OCI-LY3 (cell line): ENCODE measurements at regions not wholly inside any gene's neighbourhood (a gene's known extent, or its start where the extent isn't known, plus 50 kb on each side); places are given as distances from the start of the nearest gene placed in this dataset.

Experiments used
- CTCF ChIP-seq: fragments of 200-600, 300-600 bp; sonication (generic); IDR thresholded peaks from 2 replicates; pipeline ENCODE4 v1.5.1; 2014; ENCODE audit warnings: antibody characterized with exemption, low read length, low read depth
- EZH2phosphoT487 ChIP-seq: fragments of 200-600 bp; shearing (Covaris generic); IDR thresholded peaks from 2 replicates; pipeline ENCODE4 v1.6.1; 2018; ENCODE audit warnings: antibody characterized with exemption, mixed run types, low read depth

DNA sequence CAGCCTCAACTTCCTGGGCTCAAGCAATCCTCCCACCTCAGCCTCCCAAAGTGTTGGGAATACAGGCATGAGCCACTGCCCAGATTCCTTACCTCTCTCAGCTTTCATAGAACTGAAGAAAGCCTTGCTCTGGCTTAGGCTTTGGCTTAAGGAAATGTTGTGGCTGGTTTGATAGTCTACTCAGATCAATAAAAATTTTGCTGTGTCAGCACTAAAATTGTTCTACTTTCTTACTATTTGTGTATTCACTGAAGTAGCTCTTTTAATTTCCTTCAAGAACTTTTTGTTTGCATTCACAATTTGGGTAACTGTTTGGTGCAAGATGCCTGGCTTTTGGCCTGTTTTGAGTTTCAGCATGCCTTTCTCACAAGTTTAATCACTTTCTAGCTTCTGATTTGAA lies 634.0 kb upstream of the FSHR start:
- TF ChIP-seq EZH2phosphoT487 (no peak), CTCF (no peak)
